ENCODE measurements at regions not wholly inside any gene's neighbourhood (a gene's known extent, or its start where the extent isn't known, plus 50 kb on each side); places are given as distances from the start of the nearest gene placed in this dataset.

- DNase-seq: no peak
- H3K4me1 Mint-ChIP-seq: no peaks in the 10 kb centered on the region
- no peak overlapping the region for H3K27ac Mint-ChIP-seq
- H3K36me3 Mint-ChIP-seq: no peaks in the 10 kb centered on the region
- peaks cover 0 to 1% (median 0%) of the 10 kb centered on the region in 6 donors for H3K9me3 Mint-ChIP-seq
- no peak overlapping the region for H3K4me3 Mint-ChIP-seq
- H3K27me3 Mint-ChIP-seq (ENCODE audit: low read depth in 3 of 3): peaks cover 5 to 15% (median 11%) of the 10 kb centered on the region in 3 donors
These were observed 238.3 kb upstream of the NCAM1 start for GRCh38 chr11:112722876-112723275.

- no peaks in the 10 kb centered on the region for H3K4me1 Mint-ChIP-seq
- no peak overlapping the region for H3K4me3 Mint-ChIP-seq
- no peak overlapping the region for H3K27ac Mint-ChIP-seq
- no peak for DNase-seq
- peaks cover 5 to 15% (median 11%) of the 10 kb centered on the region in 3 donors for H3K27me3 Mint-ChIP-seq (ENCODE audit: low read depth in 3 of 3)
- no peaks in the 10 kb centered on the region for H3K36me3 Mint-ChIP-seq
- peaks cover 0 to 1% (median 0%) of the 10 kb centered on the region in 6 donors for H3K9me3 Mint-ChIP-seq
These were observed 237.3 kb upstream of the NCAM1 start for GRCh38 chr11:112723676-112724495.

- Mint-ChIP-seq H3K36me3 (no peaks in the 10 kb centered on the region), H3K27ac (no peak overlapping the region), H3K4me3 (no peak overlapping the region), H3K4me1 (no peaks in the 10 kb centered on the region), H3K27me3 (ENCODE audit: low read depth in 3 of 3) (peaks cover 4 to 15% (median 11%) of the 10 kb centered on the region in 3 donors), H3K9me3 (no peaks in the 10 kb centered on the region)
- DNase-seq: no peak
These were observed 236.8 kb upstream of the NCAM1 start for GRCh38 chr11:112724496-112724790.

DNA sequence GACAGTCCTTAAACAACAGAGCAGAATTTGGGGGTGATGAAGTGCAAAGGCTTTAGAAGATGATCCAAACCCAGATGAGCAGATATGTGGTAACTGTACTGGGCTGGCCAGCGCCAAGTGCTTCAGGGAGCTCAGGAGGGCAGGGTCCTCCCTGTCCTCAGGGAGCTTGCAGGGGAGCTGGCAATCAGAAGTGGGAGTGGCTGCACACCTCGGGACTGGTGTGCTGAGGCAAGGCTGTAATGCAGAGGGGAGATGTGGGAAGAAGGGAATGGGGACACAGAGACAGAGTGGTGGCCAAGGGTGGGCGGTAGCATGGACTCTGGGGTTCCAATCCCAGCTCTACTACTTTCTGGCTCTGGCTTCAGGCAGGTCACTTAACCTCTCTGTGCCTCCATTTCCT lies 235.6 kb upstream of the NCAM1 start:
- DNase-seq: no peak
- Mint-ChIP-seq H3K4me1 (no peaks in the 10 kb centered on the region), H3K36me3 (no peaks in the 10 kb centered on the region), H3K9me3 (no peaks in the 10 kb centered on the region), H3K4me3 (no peak overlapping the region), H3K27ac (no peak overlapping the region), H3K27me3 (ENCODE audit: low read depth in 3 of 3) (peaks cover 4 to 13% (median 11%) of the 10 kb centered on the region in 3 donors)

DNA sequence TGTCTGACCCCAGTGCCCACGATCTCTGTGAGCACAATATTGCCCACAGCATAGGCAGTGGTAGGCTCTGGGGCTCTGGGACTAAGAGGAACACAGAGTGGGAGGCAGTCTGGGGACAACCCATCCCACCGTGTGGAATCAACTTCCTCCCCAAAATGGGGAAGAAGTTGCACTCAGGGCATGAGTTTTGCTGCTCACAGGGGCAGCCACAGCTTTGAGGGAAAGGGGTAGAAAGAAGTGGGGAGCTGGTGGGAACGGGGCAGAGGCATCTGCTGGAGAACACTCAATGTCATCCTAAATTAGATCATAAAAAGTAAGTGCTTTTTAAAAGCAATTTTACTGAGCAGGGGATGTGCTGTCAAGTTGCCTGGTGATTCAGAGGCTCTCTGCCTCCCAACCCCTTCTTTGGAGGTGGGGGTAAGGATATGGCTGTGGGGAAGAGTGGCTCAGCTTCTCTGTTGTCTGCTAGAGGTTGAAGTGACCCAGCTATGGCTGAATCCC lies 233.8 kb upstream of the NCAM1 start:
- no peak overlapping the region for H3K4me3 Mint-ChIP-seq
- peaks cover 4 to 13% (median 10%) of the 10 kb centered on the region in 3 donors for H3K27me3 Mint-ChIP-seq (ENCODE audit: low read depth in 3 of 3)
- DNase-seq: no peak
- H3K27ac Mint-ChIP-seq: no peak overlapping the region
- H3K4me1 Mint-ChIP-seq: no peaks in the 10 kb centered on the region
- no peaks in the 10 kb centered on the region for H3K9me3 Mint-ChIP-seq
- H3K36me3 Mint-ChIP-seq: no peaks in the 10 kb centered on the region

DNA sequence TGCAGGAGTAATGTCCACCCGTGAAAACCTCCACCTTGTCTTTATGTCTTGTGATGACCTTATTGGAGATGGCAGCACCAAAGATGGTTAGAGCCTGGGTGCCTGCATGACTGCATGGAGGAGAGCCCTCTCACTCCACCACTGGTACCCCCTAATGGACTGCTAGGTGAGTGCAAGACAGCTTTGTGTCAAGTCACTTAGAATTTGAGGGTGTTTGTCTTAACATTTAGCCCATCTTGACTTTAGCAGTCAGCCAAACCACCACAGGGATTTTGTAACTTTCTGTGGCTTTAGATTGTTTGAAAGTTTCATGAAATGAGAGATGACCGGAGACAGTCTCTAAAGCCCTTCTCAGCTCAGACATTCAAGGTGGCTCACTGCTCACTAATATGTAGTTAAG lies 232.9 kb upstream of the NCAM1 start:
- no peaks in the 10 kb centered on the region for H3K36me3 Mint-ChIP-seq
- H3K4me3 Mint-ChIP-seq: no peak overlapping the region
- H3K4me1 Mint-ChIP-seq: no peaks in the 10 kb centered on the region
- no peak for DNase-seq
- no peak overlapping the region for H3K27ac Mint-ChIP-seq
- H3K9me3 Mint-ChIP-seq: no peaks in the 10 kb centered on the region
- peaks cover 4 to 18% (median 9%) of the 10 kb centered on the region in 3 donors for H3K27me3 Mint-ChIP-seq (ENCODE audit: low read depth in 3 of 3)

DNA sequence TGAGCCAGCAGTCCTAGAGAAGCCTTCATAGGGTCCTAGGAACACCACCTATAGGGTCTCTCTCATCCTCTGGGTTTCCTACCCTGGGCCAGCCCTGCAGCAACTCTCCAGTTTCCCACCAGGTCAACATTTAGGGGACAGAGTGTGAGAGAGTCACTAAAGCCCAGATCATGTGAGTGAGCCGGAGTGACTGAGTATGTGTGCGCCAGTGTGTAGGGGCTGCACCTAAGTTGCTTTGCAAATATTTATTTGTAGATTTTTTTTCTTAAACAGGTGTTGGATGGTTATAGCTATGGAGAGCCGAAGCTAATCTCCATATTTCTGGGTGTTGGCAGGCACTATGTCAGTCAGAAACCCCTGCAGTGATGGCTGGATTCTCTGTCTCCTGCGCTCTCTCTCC lies 232.5 kb upstream of the NCAM1 start:
- no peak overlapping the region for H3K4me3 Mint-ChIP-seq
- H3K27ac Mint-ChIP-seq: no peak overlapping the region
- H3K4me1 Mint-ChIP-seq: no peaks in the 10 kb centered on the region
- no peaks in the 10 kb centered on the region for H3K9me3 Mint-ChIP-seq
- DNase-seq: no peak
- H3K36me3 Mint-ChIP-seq: no peaks in the 10 kb centered on the region
- peaks cover 4 to 18% (median 5%) of the 10 kb centered on the region in 3 donors for H3K27me3 Mint-ChIP-seq (ENCODE audit: low read depth in 3 of 3)

GRCh38 chr11:112730591-112730990 lies 230.6 kb upstream of the NCAM1 start:
- peaks cover 2 to 6% (median 3%) of the 10 kb centered on the region in 3 donors for H3K27me3 Mint-ChIP-seq (ENCODE audit: low read depth in 3 of 3)
- H3K4me1 Mint-ChIP-seq: no peaks in the 10 kb centered on the region
- no peaks in the 10 kb centered on the region for H3K9me3 Mint-ChIP-seq
- H3K36me3 Mint-ChIP-seq: no peaks in the 10 kb centered on the region
- no peak overlapping the region for H3K27ac Mint-ChIP-seq
- H3K4me3 Mint-ChIP-seq: no peak overlapping the region
- DNase-seq: no peak

DNA sequence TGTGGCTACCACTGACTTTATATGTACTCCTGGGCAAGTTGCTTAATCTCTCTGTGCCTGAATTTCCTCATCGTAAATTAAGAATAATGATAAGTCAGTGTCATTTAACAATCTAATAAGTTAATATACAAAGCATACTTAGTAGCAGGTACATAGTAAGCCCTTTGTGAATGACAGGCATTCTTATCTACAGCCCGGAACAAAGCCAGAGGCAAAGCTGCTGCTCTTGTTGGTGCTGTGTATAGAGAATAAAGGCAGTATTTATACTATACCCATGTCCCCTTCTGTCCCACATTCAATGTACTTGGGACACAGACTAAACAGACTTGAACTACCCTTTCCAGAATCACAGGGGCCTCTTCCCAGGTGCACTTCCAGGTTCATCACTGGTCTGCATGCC lies 229.7 kb upstream of the NCAM1 start:
- H3K27me3 Mint-ChIP-seq (ENCODE audit: low read depth in 3 of 3): peaks cover 3 to 7% (median 4%) of the 10 kb centered on the region in 3 donors
- no peaks in the 10 kb centered on the region for H3K4me1 Mint-ChIP-seq
- H3K9me3 Mint-ChIP-seq: no peaks in the 10 kb centered on the region
- H3K36me3 Mint-ChIP-seq: no peaks in the 10 kb centered on the region
- DNase-seq: no peak
- no peak overlapping the region for H3K4me3 Mint-ChIP-seq
- no peak overlapping the region for H3K27ac Mint-ChIP-seq

DNA sequence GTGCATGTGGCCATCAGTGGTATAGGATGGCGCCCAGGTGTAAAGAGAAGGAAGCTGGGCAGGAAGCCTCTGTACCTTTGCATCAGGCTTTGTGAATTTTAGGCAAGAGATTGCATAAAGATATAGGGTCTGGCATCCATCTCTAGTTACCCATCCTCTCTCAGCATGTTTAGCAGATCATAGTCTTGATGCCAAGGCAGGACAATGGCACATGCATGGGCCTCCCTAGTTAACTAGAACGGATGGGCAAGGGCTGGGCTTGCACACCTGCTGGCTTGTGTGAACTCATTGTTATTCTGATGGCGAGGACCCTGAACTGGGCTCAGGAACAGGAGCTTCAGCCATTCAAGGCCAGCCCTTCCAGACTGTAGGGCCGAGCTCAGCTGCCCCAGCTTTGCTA lies 229.2 kb upstream of the NCAM1 start:
- H3K36me3 Mint-ChIP-seq: no peaks in the 10 kb centered on the region
- no peak overlapping the region for H3K4me3 Mint-ChIP-seq
- no peak for DNase-seq
- H3K27me3 Mint-ChIP-seq (ENCODE audit: low read depth in 3 of 3): peaks cover 1 to 7% (median 4%) of the 10 kb centered on the region in 3 donors
- H3K9me3 Mint-ChIP-seq: peaks cover 0 to 2% (median 0%) of the 10 kb centered on the region in 6 donors
- no peaks in the 10 kb centered on the region for H3K4me1 Mint-ChIP-seq
- H3K27ac Mint-ChIP-seq: no peak overlapping the region

DNA sequence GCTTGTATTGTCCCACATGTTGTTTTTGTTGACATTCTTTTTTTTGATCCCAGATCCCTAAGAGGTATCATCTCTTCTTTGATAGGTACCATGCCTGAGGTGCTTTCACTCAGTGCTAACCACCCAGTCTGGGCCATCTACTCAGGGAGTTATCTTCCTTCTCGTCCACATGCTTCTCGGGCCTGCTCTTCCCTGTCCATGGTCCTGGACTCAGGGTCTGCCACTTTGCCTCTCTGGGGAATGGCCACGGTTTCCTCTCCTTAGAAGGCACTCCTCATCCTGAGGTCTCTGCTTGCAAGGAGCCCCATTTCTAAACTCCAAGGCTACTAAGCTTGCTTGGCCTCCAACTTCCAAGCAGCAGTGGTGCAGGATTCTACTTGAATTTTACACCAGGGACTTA lies 227.0 kb upstream of the NCAM1 start:
- no peaks in the 10 kb centered on the region for H3K36me3 Mint-ChIP-seq
- no peak overlapping the region for H3K4me3 Mint-ChIP-seq
- DNase-seq: no peak
- H3K27me3 Mint-ChIP-seq (ENCODE audit: low read depth in 3 of 3): peaks cover 1 to 7% (median 2%) of the 10 kb centered on the region in 3 donors
- H3K27ac Mint-ChIP-seq: no peak overlapping the region
- no peaks in the 10 kb centered on the region for H3K4me1 Mint-ChIP-seq
- peaks cover 0 to 2% (median 0%) of the 10 kb centered on the region in 6 donors for H3K9me3 Mint-ChIP-seq

GRCh38 chr11:112735470-112735869 lies 225.8 kb upstream of the NCAM1 start:
- DNase-seq: no peak
- H3K9me3 Mint-ChIP-seq: peaks cover 0 to 2% (median 0%) of the 10 kb centered on the region in 6 donors
- no peaks in the 10 kb centered on the region for H3K36me3 Mint-ChIP-seq
- peaks cover 1 to 7% (median 2%) of the 10 kb centered on the region in 3 donors for H3K27me3 Mint-ChIP-seq (ENCODE audit: low read depth in 3 of 3)
- H3K4me3 Mint-ChIP-seq: no peak overlapping the region
- no peak overlapping the region for H3K27ac Mint-ChIP-seq
- no peaks in the 10 kb centered on the region for H3K4me1 Mint-ChIP-seq

DNA sequence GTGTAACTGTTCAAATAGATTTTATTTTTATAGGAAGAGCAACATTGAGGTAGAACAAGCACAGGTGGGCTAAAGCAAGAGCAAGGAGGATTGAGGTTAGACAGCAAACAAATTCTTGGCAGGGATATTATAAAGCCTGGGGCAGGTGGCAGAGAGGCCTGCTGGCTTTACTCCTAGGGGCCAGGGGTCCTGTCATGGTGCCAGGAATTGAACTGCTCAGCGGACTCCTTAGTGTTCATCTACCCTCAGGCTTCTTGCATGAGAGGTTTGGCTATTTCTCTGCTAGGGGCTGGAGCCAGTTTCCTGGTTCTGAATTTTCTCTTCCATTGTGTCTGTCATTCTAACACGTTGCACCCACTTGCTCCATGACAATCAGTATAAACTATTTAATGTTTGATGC lies 217.2 kb upstream of the NCAM1 start:
- H3K27me3 Mint-ChIP-seq (ENCODE audit: low read depth in 3 of 3): peaks cover 0 to 10% (median 8%) of the 10 kb centered on the region in 3 donors
- H3K4me1 Mint-ChIP-seq: peaks cover 0 to 5% of the 10 kb centered on the region in 2 donors
- no peak for DNase-seq
- H3K36me3 Mint-ChIP-seq: no peaks in the 10 kb centered on the region
- no peak overlapping the region for H3K4me3 Mint-ChIP-seq
- H3K9me3 Mint-ChIP-seq: peaks cover 0 to 1% (median 0%) of the 10 kb centered on the region in 6 donors
- H3K27ac Mint-ChIP-seq: no peak overlapping the region

DNA sequence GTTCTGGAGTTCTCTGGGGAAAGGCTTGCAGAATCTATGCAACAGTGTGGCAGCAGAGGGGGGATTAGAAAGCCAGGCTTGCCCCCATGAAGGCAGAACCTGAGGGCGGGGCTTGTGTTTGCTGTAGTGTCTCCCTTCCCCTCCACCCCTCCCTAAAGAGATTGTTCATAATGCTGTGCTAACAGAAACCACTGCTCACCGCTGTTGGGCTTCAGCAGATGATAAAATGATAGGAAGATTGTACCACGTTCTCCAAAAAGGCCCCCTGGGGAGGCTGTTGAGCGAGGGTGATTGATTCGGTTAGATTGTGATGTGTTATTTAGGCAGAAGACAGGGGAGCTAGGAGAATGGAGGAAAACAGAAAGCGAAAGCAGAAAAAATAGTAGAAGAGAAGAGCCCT lies 215.2 kb upstream of the NCAM1 start:
- Mint-ChIP-seq H3K9me3 (peaks cover 0 to 1% (median 0%) of the 10 kb centered on the region in 6 donors), H3K27me3 (ENCODE audit: low read depth in 3 of 3) (peaks cover 0 to 12% (median 8%) of the 10 kb centered on the region in 3 donors), H3K4me3 (peak overlapping the region in 2 of 5 donors; percentile 48 to 54), H3K36me3 (no peaks in the 10 kb centered on the region), H3K4me1 (peaks cover 0 to 5% of the 10 kb centered on the region in 2 donors), H3K27ac (no peak overlapping the region)
- no peak for DNase-seq

- H3K9me3 Mint-ChIP-seq: peaks cover 0 to 1% (median 0%) of the 10 kb centered on the region in 6 donors
- no peak overlapping the region for H3K27ac Mint-ChIP-seq
- peaks cover 0 to 7% (median 7%) of the 10 kb centered on the region in 3 donors for H3K27me3 Mint-ChIP-seq (ENCODE audit: low read depth in 3 of 3)
- DNase-seq: no peak
- no peaks in the 10 kb centered on the region for H3K36me3 Mint-ChIP-seq
- peaks cover 0 to 5% of the 10 kb centered on the region in 2 donors for H3K4me1 Mint-ChIP-seq
- no peak overlapping the region for H3K4me3 Mint-ChIP-seq
These were observed 213.0 kb upstream of the NCAM1 start for GRCh38 chr11:112748252-112748651.
